SJCRH30 (cell line): ENCODE measurements at regions not wholly inside any gene's neighbourhood (a gene's known extent, or its start where the extent isn't known, plus 50 kb on each side); places are given as distances from the start of the nearest gene placed in this dataset.

Experiments
- DNase-seq, 2 experiments: peaks; one replicate each; pipeline ENCODE4 v3.0.0-alpha.2; 2015 to 2020
- H3K27ac ChIP-seq: fragments of 250-450 bp; sonication (Bioruptor Pico); 2 replicates; pipeline ENCODE4 v1.5.1; 2020; ENCODE audit warnings: mild to moderate bottlenecking, moderate library complexity
- H3K27me3 ChIP-seq: fragments of 250-450 bp; sonication (Bioruptor Pico); 2 replicates; pipeline ENCODE4 v1.5.1; 2020; ENCODE audit warnings: mild to moderate bottlenecking, moderate library complexity
- H3K36me3 ChIP-seq: fragments of 250-450 bp; sonication (Bioruptor Pico); 2 replicates; pipeline ENCODE4 v1.5.1; 2020; ENCODE audit warnings: mild to moderate bottlenecking, moderate library complexity
- H3K4me1 ChIP-seq: fragments of 250-450 bp; sonication (Bioruptor Pico); 2 replicates; pipeline ENCODE4 v1.5.1; 2020; ENCODE audit warnings: mild to moderate bottlenecking, moderate library complexity
- H3K4me3 ChIP-seq: fragments of 250-450 bp; sonication (Bioruptor Pico); 2 replicates; pipeline ENCODE4 v1.5.1; 2020; ENCODE audit warnings: mild to moderate bottlenecking, moderate library complexity
- H3K9me3 ChIP-seq: fragments of 250-450 bp; sonication (Bioruptor Pico); replicated peaks from 2 replicates; pipeline ENCODE4 v1.5.1; 2020; ENCODE audit warnings: mild to moderate bottlenecking, moderate library complexity

- Histone ChIP-seq H3K36me3 (no peaks in the 10 kb centered on the region), H3K4me3 (no peak overlapping the region), H3K9me3 (no peaks in the 10 kb centered on the region), H3K27me3 (no peaks in the 10 kb centered on the region; the same call in 1 of the 2 replicates), H3K4me1 (no peaks in the 10 kb centered on the region), H3K27ac (no peak overlapping the region)
- no peak for DNase-seq
These were observed 131.9 kb upstream of the SPRED2 start for GRCh38 chr2:65564299-65564698.

- Histone ChIP-seq H3K4me1 (no peaks in the 10 kb centered on the region), H3K27me3 (no peaks in the 10 kb centered on the region; the same call in 1 of the 2 replicates), H3K9me3 (no peaks in the 10 kb centered on the region), H3K36me3 (no peaks in the 10 kb centered on the region), H3K4me3 (no peak overlapping the region), H3K27ac (no peak overlapping the region)
- DNase-seq = no peak
These were observed 130.5 kb upstream of the SPRED2 start for GRCh38 chr2:65562890-65563289.

- H3K9me3 ChIP-seq = no peaks in the 10 kb centered on the region
- no peaks in the 10 kb centered on the region for H3K4me1 ChIP-seq
- no peak overlapping the region for H3K4me3 ChIP-seq
- H3K27me3 ChIP-seq = no peaks in the 10 kb centered on the region; the same call in 1 of the 2 replicates
- no peak for DNase-seq
- no peak overlapping the region for H3K27ac ChIP-seq
- H3K36me3 ChIP-seq = no peaks in the 10 kb centered on the region
These were observed 126.3 kb upstream of the SPRED2 start for GRCh38 chr2:65558743-65559142.

- Histone ChIP-seq H3K27ac (no peak overlapping the region), H3K36me3 (no peaks in the 10 kb centered on the region)
- DNase-seq = no peak
These were observed 125.5 kb upstream of the SPRED2 start for GRCh38 chr2:65557616-65558573.

GRCh38 chr2:65554765-65555591 is 122.6 kb upstream of the SPRED2 start:
- no peaks in the 10 kb centered on the region for H3K27me3 ChIP-seq
- H3K4me3 ChIP-seq = no peak overlapping the region
- H3K4me1 ChIP-seq = no peaks in the 10 kb centered on the region; the same call in 1 of the 2 replicates
- no peaks in the 10 kb centered on the region for H3K36me3 ChIP-seq
- no peak for DNase-seq
- H3K9me3 ChIP-seq = no peaks in the 10 kb centered on the region
- H3K27ac ChIP-seq = no peak overlapping the region

More at GRCh38 chr2:65557616-65558573, 125.5 kb upstream of the SPRED2 start:
- H3K27me3 ChIP-seq = no peaks in the 10 kb centered on the region; the same call in 1 of the 2 replicates
- no peaks in the 10 kb centered on the region for H3K9me3 ChIP-seq
- no peaks in the 10 kb centered on the region; the same call in 1 of the 2 replicates for H3K4me1 ChIP-seq
- H3K4me3 ChIP-seq = no peak overlapping the region

GRCh38 chr2:65553504-65554074 is 121.2 kb upstream of the SPRED2 start:
- H3K9me3 ChIP-seq = no peaks in the 10 kb centered on the region
- H3K4me3 ChIP-seq = no peak overlapping the region
- H3K4me1 ChIP-seq = no peaks in the 10 kb centered on the region; the same call in 1 of the 2 replicates
- H3K27ac ChIP-seq = no peak overlapping the region
- no peaks in the 10 kb centered on the region for H3K27me3 ChIP-seq
- DNase-seq = no peak
- H3K36me3 ChIP-seq = no peaks in the 10 kb centered on the region

- DNase-seq = no peak
- no peak overlapping the region for H3K4me3 ChIP-seq
These were observed 119.1 kb upstream of the SPRED2 start for GRCh38 chr2:65551528-65551927.

GRCh38 chr2:65550246-65550645 is 117.8 kb upstream of the SPRED2 start:
- no peak for DNase-seq
- Histone ChIP-seq H3K27me3 (no peaks in the 10 kb centered on the region), H3K4me3 (no peak overlapping the region), H3K36me3 (no peaks in the 10 kb centered on the region), H3K9me3 (no peaks in the 10 kb centered on the region), H3K4me1 (no peaks in the 10 kb centered on the region; the same call in 1 of the 2 replicates), H3K27ac (no peak overlapping the region)

More at GRCh38 chr2:65551528-65551927, 119.1 kb upstream of the SPRED2 start:
- Histone ChIP-seq H3K27ac (no peak overlapping the region), H3K4me1 (no peaks in the 10 kb centered on the region; the same call in 1 of the 2 replicates), H3K9me3 (no peaks in the 10 kb centered on the region), H3K27me3 (no peaks in the 10 kb centered on the region), H3K36me3 (no peaks in the 10 kb centered on the region)

GRCh38 chr2:65549631-65550030 is 117.2 kb upstream of the SPRED2 start:
- H3K36me3 ChIP-seq = no peaks in the 10 kb centered on the region
- no peaks in the 10 kb centered on the region for H3K27me3 ChIP-seq
- no peaks in the 10 kb centered on the region; the same call in 1 of the 2 replicates for H3K4me1 ChIP-seq
- H3K9me3 ChIP-seq = no peaks in the 10 kb centered on the region
- H3K27ac ChIP-seq = no peak overlapping the region
- H3K4me3 ChIP-seq = no peak overlapping the region
- no peak for DNase-seq

- no peak for DNase-seq
- Histone ChIP-seq H3K9me3 (no peaks in the 10 kb centered on the region), H3K27ac (no peak overlapping the region), H3K4me3 (no peak overlapping the region), H3K36me3 (no peaks in the 10 kb centered on the region), H3K27me3 (no peaks in the 10 kb centered on the region), H3K4me1 (no peaks in the 10 kb centered on the region; the same call in 1 of the 2 replicates)
These were observed 116.8 kb upstream of the SPRED2 start for GRCh38 chr2:65549257-65549627.

- Histone ChIP-seq H3K36me3 (no peaks in the 10 kb centered on the region), H3K4me3 (no peak overlapping the region), H3K4me1 (no peaks in the 10 kb centered on the region; the same call in 1 of the 2 replicates), H3K27ac (no peak overlapping the region), H3K9me3 (no peaks in the 10 kb centered on the region), H3K27me3 (no peaks in the 10 kb centered on the region)
- DNase-seq = no peak
These were observed 116.3 kb upstream of the SPRED2 start for GRCh38 chr2:65548576-65549256.

GRCh38 chr2:65548064-65548463 is 115.7 kb upstream of the SPRED2 start:
- Histone ChIP-seq H3K4me1 (no peaks in the 10 kb centered on the region; the same call in 1 of the 2 replicates), H3K36me3 (no peaks in the 10 kb centered on the region), H3K4me3 (no peak overlapping the region)

GRCh38 chr2:65545837-65546805 is 113.7 kb upstream of the SPRED2 start:
- Histone ChIP-seq H3K9me3 (no peaks in the 10 kb centered on the region), H3K4me1 (no peaks in the 10 kb centered on the region), H3K27me3 (no peaks in the 10 kb centered on the region), H3K27ac (no peak overlapping the region), H3K4me3 (no peak overlapping the region), H3K36me3 (no peaks in the 10 kb centered on the region)
- no peak for DNase-seq

More at GRCh38 chr2:65548064-65548463, 115.7 kb upstream of the SPRED2 start:
- Histone ChIP-seq H3K27me3 (no peaks in the 10 kb centered on the region), H3K27ac (no peak overlapping the region), H3K9me3 (no peaks in the 10 kb centered on the region)
- no peak for DNase-seq
